ENCODE measurements at regions not wholly inside any gene's neighbourhood (a gene's known extent, or its start where the extent isn't known, plus 50 kb on each side); places are given as distances from the start of the nearest gene placed in this dataset.
"Not testable (repeated sequence)": the region's sequence is repeated elsewhere in the genome, so short reads cannot be mapped to it uniquely, and the experiment has no call there.

GRCh38 chr5:100479079-100479688 lies 56.0 kb upstream of the FAM174A start:
- peak; percentile 27 for DNase-seq (ENCODE audit: low spot score)

GRCh38 chr5:100472091-100472490 lies 63.1 kb upstream of the FAM174A start:
- DNase-seq (ENCODE audit: low spot score) = no peak

- DNase-seq (ENCODE audit: low spot score) = no peak
Observed at GRCh38 chr5:100469767-100470166, 65.4 kb upstream of the FAM174A start.

GRCh38 chr5:100464418-100464817 lies 70.8 kb upstream of the FAM174A start:
- DNase-seq (ENCODE audit: low spot score) = no peak

GRCh38 chr5:100456615-100457014 lies 78.6 kb upstream of the FAM174A start:
- no peak for DNase-seq (ENCODE audit: low spot score)

- no peak for DNase-seq (ENCODE audit: low spot score)
Observed at GRCh38 chr5:100452126-100452525, 83.0 kb upstream of the FAM174A start.

GRCh38 chr5:100448111-100448528 lies 87.1 kb upstream of the FAM174A start:
- DNase-seq (ENCODE audit: low spot score) = no peak

GRCh38 chr5:100446879-100447430 lies 88.2 kb upstream of the FAM174A start:
- no peak for DNase-seq (ENCODE audit: low spot score)

GRCh38 chr5:100444961-100445360 lies 90.2 kb upstream of the FAM174A start:
- DNase-seq (ENCODE audit: low spot score) = no peak

GRCh38 chr5:100434815-100435214 lies 100.4 kb upstream of the FAM174A start:
- no peak for DNase-seq (ENCODE audit: low spot score)

- DNase-seq (ENCODE audit: low spot score) = no peak
Observed at GRCh38 chr5:100432741-100433140, 102.4 kb upstream of the FAM174A start.

- DNase-seq (ENCODE audit: low spot score) = peak; percentile 46
Observed at GRCh38 chr5:100430268-100431195, 104.6 kb upstream of the FAM174A start.

GRCh38 chr5:100424787-100425186 lies 110.4 kb upstream of the FAM174A start:
- DNase-seq (ENCODE audit: low spot score) = no peak

GRCh38 chr5:100424017-100424416 lies 111.2 kb upstream of the FAM174A start:
- DNase-seq (ENCODE audit: low spot score) = no peak

GRCh38 chr5:100423330-100423729 lies 111.8 kb upstream of the FAM174A start:
- no peak for DNase-seq (ENCODE audit: low spot score)

- DNase-seq (ENCODE audit: low spot score) = no peak
Observed at GRCh38 chr5:100421360-100421759, 113.8 kb upstream of the FAM174A start.

GRCh38 chr5:100418231-100418630 lies 116.9 kb upstream of the FAM174A start:
- no peak for DNase-seq (ENCODE audit: low spot score)

- DNase-seq (ENCODE audit: low spot score) = no peak
Observed at GRCh38 chr5:100409660-100410151, 125.5 kb upstream of the FAM174A start.

- DNase-seq (ENCODE audit: low spot score) = no peak
Observed at GRCh38 chr5:100407053-100407452, 128.1 kb upstream of the FAM174A start.

GRCh38 chr5:100406640-100407039 lies 128.5 kb upstream of the FAM174A start:
- no peak for DNase-seq (ENCODE audit: low spot score)

GRCh38 chr5:100402071-100402470 lies 133.1 kb upstream of the FAM174A start:
- DNase-seq (ENCODE audit: low spot score) = no peak

- no peak for DNase-seq (ENCODE audit: low spot score)
Observed at GRCh38 chr5:100401149-100401548, 134.0 kb upstream of the FAM174A start.

- DNase-seq (ENCODE audit: low spot score) = not testable (repeated sequence)
Observed at GRCh38 chr5:100398815-100399214, 136.4 kb upstream of the FAM174A start.
